Left ventricle myocardium inferior (tissue), 1 donor: ENCODE measurements at regions not wholly inside any gene's neighbourhood (a gene's known extent, or its start where the extent isn't known, plus 50 kb on each side); places are given as distances from the start of the nearest gene placed in this dataset.

Experiments used
- DNase-seq: peaks from one replicate; pipeline ENCODE4 v3.0.0-alpha.2; 2020
- H3K27ac ChIP-seq: fragments of 200-600 bp; replicated peaks from 2 replicates; pipeline ENCODE4 v1.8.0; 2021
- H3K27me3 ChIP-seq: fragments of 200-600 bp; 2 replicates; pipeline ENCODE4 v1.8.0; 2021; ENCODE audit warnings: low read depth
- H3K36me3 ChIP-seq: fragments of 200-600 bp; 2 replicates; pipeline ENCODE4 v1.8.0; 2021
- H3K4me1 ChIP-seq: fragments of 200-600 bp; 2 replicates; pipeline ENCODE4 v1.8.0; 2021
- H3K4me3 ChIP-seq: fragments of 200-600 bp; 2 replicates; pipeline ENCODE4 v1.8.0; 2021; ENCODE audit warnings: mild to moderate bottlenecking, moderate library complexity
- H3K9me3 ChIP-seq: fragments of 200-600 bp; replicated peaks from 2 replicates; pipeline ENCODE4 v1.8.0; 2021
- intact Hi-C: fragments of 100-400 bp; cut with micrococcal nuclease; formaldehyde crosslinking; loops from one replicate; pipeline ENCODE4 v1.11.0; 2022
- TF ChIP-seq, protein P1 (sequence below): fragments of 200-600 bp; IDR thresholded peaks from 2 replicates; pipeline ENCODE4 v1.8.0; 2021; ENCODE audit warnings: antibody characterized with exemption, mild to moderate bottlenecking, borderline replicate concordance
- donor health status: DM: no; HTN: yes; CAD: no; lungs with severe emphysema.

DNA sequence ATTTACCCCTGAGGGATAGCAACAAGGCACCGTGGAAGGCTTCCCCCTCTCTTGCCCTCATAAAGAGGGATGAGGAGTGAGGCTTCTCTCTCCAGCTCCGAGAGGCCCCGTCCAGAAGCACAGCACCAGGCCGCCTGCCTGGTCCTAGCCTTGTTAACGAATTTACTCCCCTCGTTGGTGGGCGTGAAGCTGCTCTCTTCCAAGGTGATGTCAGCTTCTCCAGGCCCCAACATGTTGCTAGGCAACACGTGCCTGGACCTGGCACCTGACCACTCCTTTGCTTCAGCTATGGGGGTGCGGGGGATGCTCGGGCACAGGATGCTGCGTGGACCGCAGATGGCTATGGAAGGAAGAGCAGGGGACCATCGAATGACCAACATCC is 135.2 kb upstream of the MGMT start:
- no peaks in the 10 kb centered on the region for H3K9me3 ChIP-seq
- H3K36me3 ChIP-seq = no peaks in the 10 kb centered on the region
- no peak overlapping the region for H3K4me3 ChIP-seq
- no peak for DNase-seq
- peaks cover 3% of the 10 kb centered on the region for H3K27me3 ChIP-seq
- no peaks in the 10 kb centered on the region for H3K4me1 ChIP-seq
- TF ChIP-seq, protein P1, sequence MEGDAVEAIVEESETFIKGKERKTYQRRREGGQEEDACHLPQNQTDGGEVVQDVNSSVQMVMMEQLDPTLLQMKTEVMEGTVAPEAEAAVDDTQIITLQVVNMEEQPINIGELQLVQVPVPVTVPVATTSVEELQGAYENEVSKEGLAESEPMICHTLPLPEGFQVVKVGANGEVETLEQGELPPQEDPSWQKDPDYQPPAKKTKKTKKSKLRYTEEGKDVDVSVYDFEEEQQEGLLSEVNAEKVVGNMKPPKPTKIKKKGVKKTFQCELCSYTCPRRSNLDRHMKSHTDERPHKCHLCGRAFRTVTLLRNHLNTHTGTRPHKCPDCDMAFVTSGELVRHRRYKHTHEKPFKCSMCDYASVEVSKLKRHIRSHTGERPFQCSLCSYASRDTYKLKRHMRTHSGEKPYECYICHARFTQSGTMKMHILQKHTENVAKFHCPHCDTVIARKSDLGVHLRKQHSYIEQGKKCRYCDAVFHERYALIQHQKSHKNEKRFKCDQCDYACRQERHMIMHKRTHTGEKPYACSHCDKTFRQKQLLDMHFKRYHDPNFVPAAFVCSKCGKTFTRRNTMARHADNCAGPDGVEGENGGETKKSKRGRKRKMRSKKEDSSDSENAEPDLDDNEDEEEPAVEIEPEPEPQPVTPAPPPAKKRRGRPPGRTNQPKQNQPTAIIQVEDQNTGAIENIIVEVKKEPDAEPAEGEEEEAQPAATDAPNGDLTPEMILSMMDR = no peak
- intact Hi-C loops = loop anchor here (10.0 kb wide), 1 partner anchor 297 kb away; no protein-coding TSS in a partner anchor
- no peak overlapping the region for H3K27ac ChIP-seq

DNA sequence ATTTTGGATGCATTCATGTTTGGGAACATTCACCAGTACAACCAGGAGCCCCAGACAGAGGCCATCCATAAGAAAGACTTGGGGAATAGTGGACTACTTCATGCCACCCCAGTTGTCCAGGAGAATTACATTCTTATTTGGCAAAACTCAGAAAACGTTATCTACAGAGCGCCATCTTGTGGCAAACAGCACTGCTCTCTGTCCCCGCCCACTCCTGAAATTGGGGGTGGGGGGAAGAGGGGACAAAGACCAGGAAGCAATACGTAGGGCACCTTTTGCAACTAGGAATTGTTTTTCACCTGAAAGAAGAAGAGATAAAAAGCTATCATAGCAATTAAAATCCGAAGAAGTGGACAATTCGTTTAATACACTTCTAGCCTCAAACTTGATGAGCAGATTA is 134.6 kb upstream of the MGMT start:
- no peak for DNase-seq
- TF ChIP-seq, protein P1 = peak; percentile 62
- H3K4me1 ChIP-seq = no peaks in the 10 kb centered on the region
- no peaks in the 10 kb centered on the region for H3K9me3 ChIP-seq
- peaks cover 3% of the 10 kb centered on the region for H3K27me3 ChIP-seq
- intact Hi-C loops = loop anchor here (10.0 kb wide), 1 partner anchor 298 kb away; no protein-coding TSS in a partner anchor
- no peak overlapping the region for H3K27ac ChIP-seq
- no peaks in the 10 kb centered on the region for H3K36me3 ChIP-seq
- H3K4me3 ChIP-seq = no peak overlapping the region

DNA sequence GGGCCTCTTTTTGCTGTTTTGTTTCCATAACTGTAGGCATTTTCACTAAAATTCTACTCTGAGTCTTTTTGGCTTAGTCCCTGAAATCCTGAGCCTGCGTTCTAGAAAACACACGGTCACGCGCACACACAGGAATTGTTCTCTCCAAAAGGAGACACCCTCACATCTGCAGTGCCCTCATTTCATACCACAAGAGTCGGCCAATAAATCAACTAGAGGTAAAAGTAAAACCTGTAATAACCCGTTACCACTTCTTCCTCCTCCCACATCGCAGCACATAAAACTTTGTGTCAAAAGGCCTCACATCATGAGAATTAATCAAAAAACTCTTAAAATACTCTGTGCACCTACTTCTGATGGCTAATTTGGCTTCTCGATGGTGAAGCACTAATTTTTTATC is 133.3 kb upstream of the MGMT start:
- Histone ChIP-seq H3K27ac (no peak overlapping the region), H3K4me3 (no peak overlapping the region), H3K27me3 (peaks cover 3% of the 10 kb centered on the region), H3K36me3 (no peaks in the 10 kb centered on the region), H3K9me3 (no peaks in the 10 kb centered on the region), H3K4me1 (no peaks in the 10 kb centered on the region)
- TF ChIP-seq, protein P1 = no peak
- DNase-seq = no peak
- intact Hi-C loops = loop anchor here (10.0 kb wide), 1 partner anchor 299 kb away; no protein-coding TSS in a partner anchor

DNA sequence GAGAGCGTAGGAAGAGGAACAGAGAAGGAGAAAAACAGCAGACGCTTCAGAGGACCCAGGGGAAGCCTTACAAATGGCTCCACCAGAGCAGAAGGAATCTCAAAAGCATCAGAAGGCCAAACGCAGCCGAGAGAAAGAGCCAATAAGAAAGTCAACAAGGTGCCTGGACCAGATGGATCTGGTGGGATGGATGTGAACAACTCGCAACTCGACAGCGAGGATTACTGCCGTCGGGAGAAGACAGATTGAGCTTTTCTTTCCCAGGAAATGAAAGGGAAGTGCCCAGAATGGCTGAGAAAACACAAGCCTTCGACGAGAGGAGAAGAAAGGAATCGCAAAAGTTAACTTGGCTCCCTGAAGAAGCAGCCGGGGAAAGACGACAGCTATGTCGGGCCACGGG is 132.8 kb upstream of the MGMT start:
- TF ChIP-seq, protein P1 = no peak
- Histone ChIP-seq H3K4me1 (no peaks in the 10 kb centered on the region), H3K27me3 (peaks cover under 1% of the 10 kb centered on the region)

DNA sequence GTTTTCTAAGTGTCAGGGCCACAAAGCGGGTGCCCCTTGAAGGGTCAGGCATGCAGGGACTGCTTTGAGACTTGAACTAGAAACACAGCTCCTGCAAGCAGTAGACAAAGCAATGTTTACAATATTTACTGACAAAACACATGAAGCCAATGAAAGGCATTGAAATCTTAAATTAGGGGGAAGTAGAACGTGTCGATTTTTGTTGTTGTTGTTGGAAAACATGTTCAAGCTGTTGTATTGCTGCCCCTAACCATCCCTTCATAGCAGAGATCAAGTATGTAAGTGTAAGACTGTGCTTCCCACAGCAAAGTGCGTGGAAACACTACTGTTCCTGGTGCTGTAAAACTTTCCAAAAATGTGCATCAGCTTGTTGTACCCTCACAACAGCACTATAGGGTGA is 131.6 kb upstream of the MGMT start:
- intact Hi-C loops = loop anchor here (10.0 kb wide), 1 partner anchor 301 kb away; no protein-coding TSS in a partner anchor
- H3K4me3 ChIP-seq = no peak overlapping the region
- H3K27me3 ChIP-seq = no peaks in the 10 kb centered on the region
- TF ChIP-seq, protein P1 = no peak
- H3K36me3 ChIP-seq = no peaks in the 10 kb centered on the region
- no peaks in the 10 kb centered on the region for H3K9me3 ChIP-seq
- no peaks in the 10 kb centered on the region for H3K4me1 ChIP-seq
- no peak for DNase-seq
- H3K27ac ChIP-seq = no peak overlapping the region

More for the DNA sequence above, 132.8 kb upstream of the MGMT start:
- DNase-seq = no peak
- Histone ChIP-seq H3K27ac (no peak overlapping the region), H3K36me3 (no peaks in the 10 kb centered on the region), H3K9me3 (no peaks in the 10 kb centered on the region), H3K4me3 (no peak overlapping the region)
- intact Hi-C loops = loop anchor here (10.0 kb wide), 1 partner anchor 299 kb away; no protein-coding TSS in a partner anchor
